AG04449 (cell line): ENCODE measurements at regions not wholly inside any gene's neighbourhood (a gene's known extent, or its start where the extent isn't known, plus 50 kb on each side); places are given as distances from the start of the nearest gene placed in this dataset.

ENCODE experiments used
- CTCF ChIA-PET: fragments of 350-600 bp; formaldehyde crosslinking; extraction: SDS; loops from one replicate; lab custom pipeline; 2021; ENCODE audit warnings: antibody characterized with exemption; lab: Yijun Ruan, JAX
- POLR2A ChIA-PET: fragments of 400-600, 350-600 bp; formaldehyde crosslinking; extraction: SDS; loops from one replicate; lab custom pipeline; 2020; ENCODE audit warnings: antibody characterized with exemption, inconsistent platforms; lab: Yijun Ruan, JAX
- DNase-seq: peaks from one replicate; pipeline ENCODE4 v3.0.0-alpha.2; 2010; ENCODE audit warnings: low read depth, low spot score
- H3K4me3 ChIP-seq: 2 replicates; pipeline ENCODE4 v1.5.1; 2011; ENCODE audit warnings: low read depth, mild to moderate bottlenecking, control low read depth, low read length
- CTCF ChIP-seq: IDR thresholded peaks from one replicate; pipeline ENCODE4 v1.5.1; 2011; ENCODE audit warnings: mild to moderate bottlenecking, moderate library complexity, low read length, control low read depth, inconsistent platforms; ENCODE audit not compliant: insufficient read depth; ENCODE audit errors: missing control alignments

GRCh38 chr9:135399000-135399649 lies 80.5 kb upstream of the PPP1R26 start:
- ChIA-PET CTCF (interaction anchor here (0.5 kb wide), 1 partner anchor 14 kb away, joined by 3 read pairs; no protein-coding TSS in a partner anchor), POLR2A (no interaction called here)
- DNase-seq: no peak
- no peak overlapping the region for H3K4me3 ChIP-seq
- no peak for TF ChIP-seq CTCF

GRCh38 chr9:135400496-135400895 lies 79.1 kb upstream of the PPP1R26 start:
- DNase-seq: no peak
- no peak for TF ChIP-seq CTCF
- POLR2A ChIA-PET: no interaction called here
- no peak overlapping the region for H3K4me3 ChIP-seq
- CTCF ChIA-PET: interaction anchor here (3.2 kb wide), 1 partner anchor 12 kb away, joined by 10 read pairs; no protein-coding TSS in a partner anchor

- TF ChIP-seq CTCF: no peak
- ChIA-PET CTCF (interaction anchor here (3.2 kb wide), 1 partner anchor 11 kb away, joined by 10 read pairs; no protein-coding TSS in a partner anchor), POLR2A (no interaction called here)
- no peak for DNase-seq
- no peak overlapping the region for H3K4me3 ChIP-seq
Measured at GRCh38 chr9:135401218-135401617, 78.4 kb upstream of the PPP1R26 start.

DNA sequence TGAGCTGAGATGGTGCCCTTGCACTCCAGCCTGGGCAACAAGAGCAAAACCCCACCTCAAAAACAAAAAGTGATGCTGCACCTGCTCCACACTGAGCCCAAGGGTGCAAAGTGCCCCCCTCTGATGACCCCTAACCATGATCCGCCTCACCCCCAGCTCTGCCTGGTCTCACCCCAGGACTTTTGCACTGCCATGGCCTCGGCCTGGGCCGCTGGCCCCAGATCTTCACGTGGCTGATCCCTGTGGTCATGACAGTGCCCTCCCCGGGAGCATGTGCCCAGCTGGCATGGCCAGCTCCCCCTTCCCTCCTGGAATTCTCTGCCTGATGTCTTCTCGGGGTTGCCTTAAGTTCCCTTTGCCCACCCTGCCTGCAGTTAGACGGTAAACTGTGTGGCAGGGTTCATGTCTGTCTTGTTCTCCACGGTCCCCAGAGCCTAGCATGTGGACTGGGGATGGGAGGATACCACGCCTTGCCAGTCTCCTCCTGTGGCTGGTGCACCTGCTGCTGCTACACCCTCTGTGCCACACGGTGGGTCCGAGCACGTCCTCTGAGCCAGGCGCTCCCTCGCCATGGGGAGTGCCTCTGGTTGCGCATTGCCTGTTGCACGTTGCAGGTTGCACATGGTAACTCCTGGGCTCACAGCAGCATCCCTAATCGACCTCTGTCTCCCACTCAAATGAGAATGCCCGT lies 77.4 kb upstream of the PPP1R26 start:
- no peak overlapping the region for H3K4me3 ChIP-seq
- TF ChIP-seq CTCF: no peak
- POLR2A ChIA-PET: no interaction called here
- DNase-seq: no peak
- CTCF ChIA-PET: interaction anchor here (3.2 kb wide), 1 partner anchor 10 kb away, joined by 10 read pairs; no protein-coding TSS in a partner anchor

DNA sequence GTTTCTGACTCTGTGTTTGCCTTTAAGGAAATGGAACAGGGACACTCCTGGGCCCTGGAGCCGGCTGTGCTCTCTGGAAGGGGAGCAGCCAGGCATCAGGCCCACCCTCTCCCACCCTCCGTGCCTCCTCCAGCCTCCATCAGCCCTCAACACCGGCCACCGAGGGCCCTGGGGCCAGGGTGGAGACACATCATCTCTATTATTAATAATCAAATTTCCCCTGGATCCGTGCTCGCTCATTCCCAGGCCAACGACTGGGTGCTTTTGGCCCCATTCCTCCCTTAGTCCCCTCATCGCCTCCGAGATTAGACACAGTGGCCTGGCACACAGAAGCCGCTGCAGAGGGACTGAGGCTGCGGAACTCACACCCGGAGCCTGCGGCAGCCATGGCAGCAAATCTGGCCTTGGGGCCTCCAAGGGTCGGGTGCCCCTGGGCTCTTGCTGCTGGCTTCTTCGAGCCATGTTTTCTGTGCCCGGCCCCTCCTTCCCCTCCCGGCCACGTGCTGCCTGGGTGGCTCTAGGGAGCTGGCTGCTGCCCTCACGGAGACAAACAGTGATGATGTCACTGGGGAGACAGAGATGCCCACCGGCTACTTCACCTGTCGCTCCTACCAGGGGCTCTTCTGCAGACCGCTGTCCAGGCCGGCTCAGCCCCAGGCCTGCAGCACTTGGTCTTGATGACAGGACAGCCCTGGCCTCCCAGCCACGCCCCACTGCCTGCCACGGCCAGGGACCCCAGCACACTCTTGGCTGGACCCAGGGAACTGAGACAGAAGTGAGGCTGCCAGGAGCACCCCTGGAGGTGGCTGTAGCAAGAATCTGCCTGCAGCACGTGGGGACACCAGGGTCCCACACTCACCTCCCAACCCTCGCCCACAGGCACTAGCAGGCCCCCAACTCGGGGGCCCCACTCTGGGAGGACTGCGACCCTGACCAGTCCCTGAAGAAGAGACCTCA lies 76.6 kb upstream of the PPP1R26 start:
- no peak for TF ChIP-seq CTCF
- ChIA-PET POLR2A (no interaction called here), CTCF (interaction anchor here (1.8 to 3.2 kb wide), 2 partner anchors 9 kb away, joined by 6 to 10 read pairs; no protein-coding TSS in a partner anchor)
- no peak overlapping the region for H3K4me3 ChIP-seq
- no peak for DNase-seq
